Activated CD8-positive, alpha-beta memory T cell treated with anti-CD3 and anti-CD28 coated beads for 24 hours (primary cell): ENCODE measurements at regions not wholly inside any gene's neighbourhood (a gene's known extent, or its start where the extent isn't known, plus 50 kb on each side); places are given as distances from the start of the nearest gene placed in this dataset.
"Not testable (repeated sequence)": the region's sequence is repeated elsewhere in the genome, so short reads cannot be mapped to it uniquely, and the experiment has no call there.

Experiments used
- DNase-seq: peaks from one replicate; pipeline ENCODE4 v3.0.0-alpha.2; 2020

DNA sequence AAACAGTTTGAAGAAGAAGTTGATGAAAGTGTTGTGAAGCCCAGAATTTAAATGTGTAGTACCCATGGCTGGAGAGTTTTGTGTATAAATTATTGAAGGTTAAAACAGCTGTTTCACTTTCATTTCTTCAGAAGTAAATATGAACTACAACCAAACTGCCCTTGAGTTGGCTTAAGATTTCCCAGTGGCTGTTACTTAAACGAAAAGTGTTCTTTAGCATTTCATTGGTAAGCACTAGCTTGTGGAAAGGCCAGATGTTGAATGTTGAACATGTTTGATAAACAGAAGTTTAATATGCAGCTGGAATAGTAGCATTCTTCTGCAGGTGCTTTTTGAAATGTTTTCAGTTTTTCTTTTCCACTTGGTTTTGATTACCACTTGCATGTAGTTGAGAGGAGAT lies 83.2 kb upstream of the TNRC6B start:
- DNase-seq: no peak

- DNase-seq: not testable (repeated sequence)
Measured at GRCh38 chr22:40099887-40100286, 77.8 kb upstream of the TNRC6B start.

GRCh38 chr22:40105755-40106154 lies 72.0 kb upstream of the TNRC6B start:
- DNase-seq: no peak

DNA sequence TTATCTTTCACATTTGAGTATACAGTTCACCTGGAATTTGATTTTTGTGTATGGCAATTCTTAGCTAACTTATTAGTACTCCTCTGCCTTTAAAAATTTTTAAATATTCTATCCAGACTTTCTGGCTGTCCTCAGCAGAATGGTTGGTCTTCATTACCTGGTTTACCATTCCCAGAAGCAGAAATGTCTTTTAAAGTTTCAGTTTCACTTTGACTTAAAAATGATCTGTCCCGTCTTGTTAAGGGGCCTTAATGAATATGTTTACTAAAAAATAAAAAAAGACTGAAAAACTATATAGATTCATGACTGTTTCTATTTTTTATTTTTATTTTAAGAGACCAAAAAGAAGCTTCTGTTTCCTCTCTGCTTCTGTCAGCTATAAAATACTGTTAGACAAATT lies 70.5 kb upstream of the TNRC6B start:
- no peak for DNase-seq

- DNase-seq: peak; percentile 68
Measured at GRCh38 chr22:40107851-40108378, 69.8 kb upstream of the TNRC6B start.

DNA sequence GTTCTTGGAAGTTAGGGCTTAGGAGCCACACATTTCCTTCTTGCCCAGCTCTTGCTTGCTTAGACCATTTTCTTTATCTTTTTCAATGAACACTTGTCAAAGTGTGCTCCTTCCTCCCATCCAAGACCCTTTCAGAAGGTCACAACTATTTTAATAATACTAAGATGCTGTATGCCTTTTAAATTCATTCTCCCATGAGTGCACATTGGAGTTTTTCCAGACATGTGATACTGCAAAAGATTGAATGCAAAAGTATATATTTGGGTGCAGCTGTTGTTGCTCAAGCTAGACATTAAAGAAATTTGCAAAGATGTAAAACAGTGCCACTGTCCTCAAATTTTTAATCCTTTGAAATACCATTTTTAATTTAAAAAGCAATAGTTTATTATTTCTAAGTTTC lies 69.3 kb upstream of the TNRC6B start:
- no peak for DNase-seq

DNA sequence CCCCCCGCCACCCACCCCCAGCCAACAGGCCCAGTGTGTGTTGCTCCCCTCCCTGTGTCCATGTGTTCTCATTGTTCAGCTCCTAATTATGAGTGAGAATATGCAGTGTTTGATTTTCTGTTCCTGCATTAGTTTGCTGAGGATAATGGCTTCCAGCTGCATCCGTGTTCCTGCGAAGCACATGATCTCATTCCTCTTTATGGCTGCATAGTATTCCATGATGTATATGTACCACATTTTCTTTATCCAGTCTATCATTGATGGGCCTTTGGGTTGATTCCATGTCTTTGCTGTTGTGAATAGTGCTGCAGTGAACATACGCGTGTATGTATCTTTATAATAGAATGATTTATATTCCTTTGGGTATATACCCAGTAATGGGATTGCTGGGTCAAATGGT lies 68.8 kb upstream of the TNRC6B start:
- DNase-seq: not testable (repeated sequence)

GRCh38 chr22:40111451-40111850 lies 66.3 kb upstream of the TNRC6B start:
- no peak for DNase-seq

GRCh38 chr22:40112595-40112994 lies 65.1 kb upstream of the TNRC6B start:
- no peak for DNase-seq

GRCh38 chr22:40113696-40114095 lies 64.0 kb upstream of the TNRC6B start:
- DNase-seq: no peak

- DNase-seq: no peak
Measured at GRCh38 chr22:40114411-40114810, 63.3 kb upstream of the TNRC6B start.

- DNase-seq: no peak
Measured at GRCh38 chr22:40116496-40117200, 61.1 kb upstream of the TNRC6B start.

DNA sequence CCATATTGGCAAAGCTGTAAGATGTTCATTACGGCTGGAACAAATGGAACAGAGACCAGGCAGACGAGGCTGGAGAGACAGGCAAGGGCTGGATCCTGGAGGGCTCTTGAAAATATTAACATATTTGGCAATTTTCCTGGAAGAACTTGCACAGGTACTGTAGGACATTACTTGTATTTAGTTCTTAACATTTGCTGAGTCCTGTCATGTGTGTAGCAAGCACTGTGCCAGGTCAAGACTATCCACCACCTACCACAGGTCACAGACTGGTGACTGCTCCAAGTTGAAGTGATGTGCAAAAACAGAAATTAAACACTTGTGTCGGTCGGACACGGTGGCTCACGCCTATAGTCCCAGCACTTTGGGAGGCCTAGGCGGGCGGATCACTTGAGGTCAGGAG lies 58.7 kb upstream of the TNRC6B start:
- no peak for DNase-seq

- no peak for DNase-seq
Measured at GRCh38 chr22:40120848-40121247, 56.9 kb upstream of the TNRC6B start.

GRCh38 chr22:40121461-40121860 lies 56.3 kb upstream of the TNRC6B start:
- no peak for DNase-seq

- DNase-seq: no peak
Measured at GRCh38 chr22:40122792-40123191, 54.9 kb upstream of the TNRC6B start.

DNA sequence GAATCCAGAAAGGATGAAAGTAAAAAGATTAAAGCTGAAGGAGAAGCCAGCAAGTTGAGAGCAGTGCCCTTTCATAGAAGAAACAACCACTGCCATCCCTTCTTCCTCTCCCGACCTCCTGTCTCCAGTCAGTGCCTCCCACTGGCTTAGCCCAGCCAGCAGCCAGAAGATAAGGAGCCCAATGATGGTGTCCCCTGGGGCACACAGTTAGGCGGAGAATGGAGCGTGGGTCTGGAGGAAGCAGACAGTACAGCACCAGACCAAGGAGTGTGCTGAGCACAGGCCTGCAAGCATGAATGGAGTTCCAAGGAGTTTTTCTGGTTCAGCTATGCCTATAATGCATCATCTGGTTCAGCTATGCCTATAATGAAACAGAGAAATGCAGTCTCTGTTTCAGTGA lies 54.3 kb upstream of the TNRC6B start:
- no peak for DNase-seq
